SU-DHL-6 (cell line): ENCODE measurements at regions not wholly inside any gene's neighbourhood (a gene's known extent, or its start where the extent isn't known, plus 50 kb on each side); places are given as distances from the start of the nearest gene placed in this dataset.

ENCODE experiments used
- CTCF ChIP-seq: fragments of 200-600 bp; sonication (generic); IDR thresholded peaks from one replicate; pipeline ENCODE4 v1.5.1; 2017; ENCODE audit warnings: antibody characterized with exemption, mild to moderate bottlenecking, low read length, moderate library complexity; ENCODE audit not compliant: insufficient read depth, poor library complexity, severe bottlenecking
- EZH2phosphoT487 ChIP-seq: fragments of 200-600 bp; sonication (generic), shearing (Covaris generic); conservative IDR thresholded peaks from 2 replicates; pipeline ENCODE4 v1.6.1; 2018; ENCODE audit warnings: mild to moderate bottlenecking, antibody characterized with exemption, low read length, moderate library complexity, mixed read lengths

GRCh38 chrX:82585868-82586267, 922.2 kb upstream of the POU3F4 start:
- TF ChIP-seq CTCF (no peak), EZH2phosphoT487 (no peak)
